ENCODE measurements at regions not wholly inside any gene's neighbourhood (a gene's known extent, or its start where the extent isn't known, plus 50 kb on each side); places are given as distances from the start of the nearest gene placed in this dataset.

GRCh38 chr2:104582471-104582870 lies 271.4 kb upstream of the POU3F3 start:
- intact Hi-C loops (cut with DNase I) = no loop called here
- Histone ChIP-seq H3K27me3 (ENCODE audit: insufficient read depth in 3 of 3, low read length in 2 of 3) (no peaks in the 10 kb centered on the region), H3K27ac (no peak overlapping the region), H3K4me1 (no peaks in the 10 kb centered on the region), H3K4me3 (no peak overlapping the region), H3K9me3 (no peaks in the 10 kb centered on the region), H3K36me3 (ENCODE audit: insufficient read depth in 1 of 2, low read depth in 1 of 2) (no peaks in the 10 kb centered on the region)
- no peak for ATAC-seq
- TF ChIP-seq, protein P1, sequence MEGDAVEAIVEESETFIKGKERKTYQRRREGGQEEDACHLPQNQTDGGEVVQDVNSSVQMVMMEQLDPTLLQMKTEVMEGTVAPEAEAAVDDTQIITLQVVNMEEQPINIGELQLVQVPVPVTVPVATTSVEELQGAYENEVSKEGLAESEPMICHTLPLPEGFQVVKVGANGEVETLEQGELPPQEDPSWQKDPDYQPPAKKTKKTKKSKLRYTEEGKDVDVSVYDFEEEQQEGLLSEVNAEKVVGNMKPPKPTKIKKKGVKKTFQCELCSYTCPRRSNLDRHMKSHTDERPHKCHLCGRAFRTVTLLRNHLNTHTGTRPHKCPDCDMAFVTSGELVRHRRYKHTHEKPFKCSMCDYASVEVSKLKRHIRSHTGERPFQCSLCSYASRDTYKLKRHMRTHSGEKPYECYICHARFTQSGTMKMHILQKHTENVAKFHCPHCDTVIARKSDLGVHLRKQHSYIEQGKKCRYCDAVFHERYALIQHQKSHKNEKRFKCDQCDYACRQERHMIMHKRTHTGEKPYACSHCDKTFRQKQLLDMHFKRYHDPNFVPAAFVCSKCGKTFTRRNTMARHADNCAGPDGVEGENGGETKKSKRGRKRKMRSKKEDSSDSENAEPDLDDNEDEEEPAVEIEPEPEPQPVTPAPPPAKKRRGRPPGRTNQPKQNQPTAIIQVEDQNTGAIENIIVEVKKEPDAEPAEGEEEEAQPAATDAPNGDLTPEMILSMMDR (IDR thresholded peaks at IDR 0.05) = no peak
- 58 to 62% (median 60%) methylated on average over 8 of the region's 8 CpGs for WGBS, 3 donors
- DNase-seq = no peak

- no peaks in the 10 kb centered on the region for H3K4me1 ChIP-seq
- TF ChIP-seq, protein P1 (IDR thresholded peaks at IDR 0.05) = no peak
- WGBS, 3 donors = 31 to 46% (median 35%) methylated on average over 7 of the region's 7 CpGs
- intact Hi-C loops (cut with DNase I) = no loop called here
- ATAC-seq (no peak), DNase-seq (no peak)
- H3K27me3 ChIP-seq (ENCODE audit: insufficient read depth in 3 of 3, low read length in 2 of 3) = no peaks in the 10 kb centered on the region
- no peaks in the 10 kb centered on the region for H3K9me3 ChIP-seq
- no peaks in the 10 kb centered on the region for H3K36me3 ChIP-seq (ENCODE audit: insufficient read depth in 1 of 2, low read depth in 1 of 2)
- no peak overlapping the region for H3K27ac ChIP-seq
- H3K4me3 ChIP-seq = no peak overlapping the region
Observed at GRCh38 chr2:104583811-104584210, 270.1 kb upstream of the POU3F3 start.

DNA sequence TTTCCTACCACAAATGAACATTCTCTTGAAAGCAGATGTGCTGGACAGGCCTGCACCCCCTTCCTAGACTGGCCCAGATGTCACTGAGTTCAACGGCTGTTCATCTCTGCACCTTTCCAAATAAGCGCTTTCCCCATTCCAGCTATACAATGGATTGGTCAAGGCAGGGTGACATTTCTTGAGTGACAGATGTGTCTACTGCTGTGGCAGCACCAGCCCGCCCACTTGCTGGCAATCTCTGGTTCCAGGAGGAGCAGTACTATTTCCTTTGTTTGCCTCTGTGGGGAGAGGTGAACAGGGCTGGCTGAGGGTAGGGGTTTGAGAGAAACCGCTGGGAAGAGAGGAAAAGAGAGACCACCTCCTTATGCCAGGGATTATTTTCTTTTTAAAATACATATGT lies 269.5 kb upstream of the POU3F3 start:
- intact Hi-C loops (cut with DNase I) = no loop called here
- WGBS, 3 donors = 55 to 66% (median 55%) methylated on average over 4 of the region's 4 CpGs
- DNase-seq = no peak
- no peak for ATAC-seq
- no peaks in the 10 kb centered on the region for H3K9me3 ChIP-seq
- H3K27me3 ChIP-seq (ENCODE audit: insufficient read depth in 3 of 3, low read length in 2 of 3) = no peaks in the 10 kb centered on the region
- no peak overlapping the region for H3K4me3 ChIP-seq
- H3K4me1 ChIP-seq = no peaks in the 10 kb centered on the region
- no peak overlapping the region for H3K27ac ChIP-seq
- no peaks in the 10 kb centered on the region for H3K36me3 ChIP-seq (ENCODE audit: insufficient read depth in 1 of 2, low read depth in 1 of 2)
- TF ChIP-seq, protein P1 (IDR thresholded peaks at IDR 0.05) = no peak

- WGBS, 3 donors = 86 to 90% (median 89%) methylated on average over 3 of the region's 3 CpGs
- H3K27ac ChIP-seq = no peak overlapping the region
- DNase-seq (no peak), ATAC-seq (no peak)
- intact Hi-C loops (cut with DNase I) = no loop called here
- TF ChIP-seq, protein P1 (IDR thresholded peaks at IDR 0.05) = no peak
- H3K36me3 ChIP-seq (ENCODE audit: insufficient read depth in 1 of 2, low read depth in 1 of 2) = no peaks in the 10 kb centered on the region
- no peaks in the 10 kb centered on the region for H3K4me1 ChIP-seq
- H3K9me3 ChIP-seq = peaks cover 18% of the 10 kb centered on the region
- H3K27me3 ChIP-seq (ENCODE audit: insufficient read depth in 3 of 3, low read length in 2 of 3) = no peaks in the 10 kb centered on the region
- H3K4me3 ChIP-seq = no peak overlapping the region
Observed at GRCh38 chr2:104595576-104595975, 258.3 kb upstream of the POU3F3 start.

GRCh38 chr2:104597942-104598341 lies 256.0 kb upstream of the POU3F3 start:
- Histone ChIP-seq H3K4me1 (no peaks in the 10 kb centered on the region), H3K36me3 (ENCODE audit: insufficient read depth in 1 of 2, low read depth in 1 of 2) (no peaks in the 10 kb centered on the region), H3K27ac (no peak overlapping the region), H3K4me3 (no peak overlapping the region), H3K9me3 (no peaks in the 10 kb centered on the region), H3K27me3 (ENCODE audit: insufficient read depth in 3 of 3, low read length in 2 of 3) (no peaks in the 10 kb centered on the region)
- DNase-seq (no peak), ATAC-seq (no peak)
- intact Hi-C loops (cut with DNase I) = no loop called here
- TF ChIP-seq, protein P1 (IDR thresholded peaks at IDR 0.05) = no peak
- 84 to 88% (median 85%) methylated on average over 2 of the region's 2 CpGs for WGBS, 3 donors

Data from psoas muscle (tissue), 7 donors.